ENCODE measurements at regions not wholly inside any gene's neighbourhood (a gene's known extent, or its start where the extent isn't known, plus 50 kb on each side); places are given as distances from the start of the nearest gene placed in this dataset.

GRCh38 chr9:129250786-129251185 lies 72.7 kb upstream of the IER5L start:
- DNase-seq: no peak

- no peak for DNase-seq
These were observed 69.5 kb upstream of the IER5L start for GRCh38 chr9:129247285-129248153.

GRCh38 chr9:129245276-129245675 lies 67.2 kb upstream of the IER5L start:
- DNase-seq: no peak

GRCh38 chr9:129242971-129243561 lies 65.0 kb upstream of the IER5L start:
- DNase-seq: no peak

- no peak for DNase-seq
These were observed 64.3 kb upstream of the IER5L start for GRCh38 chr9:129242191-129242941.

GRCh38 chr9:129241725-129242124 lies 63.7 kb upstream of the IER5L start:
- no peak for DNase-seq

GRCh38 chr9:129240581-129241211 lies 62.6 kb upstream of the IER5L start:
- no peak for DNase-seq

GRCh38 chr9:129239946-129240490 lies 62.0 kb upstream of the IER5L start:
- DNase-seq: no peak

GRCh38 chr9:129237803-129238202 lies 59.7 kb upstream of the IER5L start:
- peak in 1 of 2 donors; percentile 15 for DNase-seq

GRCh38 chr9:129237164-129237611 lies 59.1 kb upstream of the IER5L start:
- DNase-seq: peak; percentile 65 to 76

- peak in 1 of 2 donors; percentile 22 for DNase-seq
These were observed 58.5 kb upstream of the IER5L start for GRCh38 chr9:129236441-129237145.

GRCh38 chr9:129235931-129236331 lies 57.9 kb upstream of the IER5L start:
- peak; percentile 54 to 62 for DNase-seq

GRCh38 chr9:129235041-129235930 lies 57.2 kb upstream of the IER5L start:
- DNase-seq: no peak

- no peak for DNase-seq
These were observed 56.4 kb upstream of the IER5L start for GRCh38 chr9:129234491-129234890.

- DNase-seq: no peak
These were observed 55.0 kb upstream of the IER5L start for GRCh38 chr9:129232839-129233591.

- no peak for DNase-seq
These were observed 53.7 kb upstream of the IER5L start for GRCh38 chr9:129231759-129232158.

GRCh38 chr9:129231022-129231739 lies 53.1 kb upstream of the IER5L start:
- no peak for DNase-seq

- no peak for DNase-seq
These were observed 52.2 kb upstream of the IER5L start for GRCh38 chr9:129230302-129230701.

Data from stimulated activated CD4-positive, alpha-beta T cell treated with anti-CD3 and anti-CD28 coated beads, Interleukin-2, amount 100 ng/mL, for 24 hours (primary cell).